ENCODE measurements at regions not wholly inside any gene's neighbourhood (a gene's known extent, or its start where the extent isn't known, plus 50 kb on each side); places are given as distances from the start of the nearest gene placed in this dataset.

- Histone ChIP-seq H3K4me3 (ENCODE audit: low read length in 2 of 2) (no peak overlapping the region), H3K4me1 (ENCODE audit: control insufficient read depth in 2 of 2, insufficient read depth in 2 of 2, low read length in 2 of 2) (no peaks in the 10 kb centered on the region), H3K36me3 (ENCODE audit: control insufficient read depth in 2 of 2, insufficient read depth in 2 of 2, low read length in 1 of 2) (no peaks in the 10 kb centered on the region), H3K9me3 (ENCODE audit: control insufficient read depth in 2 of 2, insufficient read depth in 1 of 2, low read length in 1 of 2) (no peaks in the 10 kb centered on the region), H3K27me3 (ENCODE audit: control insufficient read depth in 2 of 2, insufficient read depth in 1 of 2, low read length in 1 of 2) (no peaks in the 10 kb centered on the region), H3K27ac (ENCODE audit: low read depth in 1 of 2, low read length in 1 of 2) (no peak overlapping the region)
- DNase-seq (ENCODE audit: low read depth in 6 of 9, low spot score in 9 of 9) = no peak
- WGBS = 85% methylated on average over 2 of the region's 2 CpGs
These were observed 98.7 kb downstream of the BBS10 start for GRCh38 chr12:76249501-76249900.

DNA sequence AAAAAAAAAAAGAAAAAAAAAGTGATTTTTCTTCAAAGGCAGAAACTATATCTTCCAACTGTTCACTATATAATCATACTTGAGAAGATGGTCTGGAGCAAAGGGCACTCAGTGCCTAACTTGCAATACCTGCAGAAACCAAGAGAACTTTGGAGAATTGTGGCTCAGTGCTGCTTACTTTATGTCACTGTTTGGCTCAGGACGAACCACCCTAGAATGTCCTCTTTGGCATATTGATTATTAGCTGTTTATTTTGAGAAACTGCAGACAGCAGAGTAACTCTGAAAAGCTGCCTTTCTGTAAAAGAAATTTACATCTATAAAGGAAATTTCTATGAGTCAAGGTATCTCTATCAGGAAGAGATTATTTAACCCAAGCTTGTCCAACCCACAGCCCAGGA, 100.2 kb downstream of the BBS10 start:
- no peaks in the 10 kb centered on the region for H3K27me3 ChIP-seq (ENCODE audit: control insufficient read depth in 2 of 2, insufficient read depth in 1 of 2, low read length in 1 of 2)
- DNase-seq (ENCODE audit: low read depth in 6 of 9, low spot score in 9 of 9) = no peak
- H3K27ac ChIP-seq (ENCODE audit: low read depth in 1 of 2, low read length in 1 of 2) = no peak overlapping the region
- 88% methylated on average over 1 of the region's 1 CpG for WGBS
- no peak overlapping the region for H3K4me3 ChIP-seq (ENCODE audit: low read length in 2 of 2)
- H3K36me3 ChIP-seq (ENCODE audit: control insufficient read depth in 2 of 2, insufficient read depth in 2 of 2, low read length in 1 of 2) = no peaks in the 10 kb centered on the region
- no peaks in the 10 kb centered on the region for H3K4me1 ChIP-seq (ENCODE audit: control insufficient read depth in 2 of 2, insufficient read depth in 2 of 2, low read length in 2 of 2)
- no peaks in the 10 kb centered on the region for H3K9me3 ChIP-seq (ENCODE audit: control insufficient read depth in 2 of 2, insufficient read depth in 1 of 2, low read length in 1 of 2)

DNA sequence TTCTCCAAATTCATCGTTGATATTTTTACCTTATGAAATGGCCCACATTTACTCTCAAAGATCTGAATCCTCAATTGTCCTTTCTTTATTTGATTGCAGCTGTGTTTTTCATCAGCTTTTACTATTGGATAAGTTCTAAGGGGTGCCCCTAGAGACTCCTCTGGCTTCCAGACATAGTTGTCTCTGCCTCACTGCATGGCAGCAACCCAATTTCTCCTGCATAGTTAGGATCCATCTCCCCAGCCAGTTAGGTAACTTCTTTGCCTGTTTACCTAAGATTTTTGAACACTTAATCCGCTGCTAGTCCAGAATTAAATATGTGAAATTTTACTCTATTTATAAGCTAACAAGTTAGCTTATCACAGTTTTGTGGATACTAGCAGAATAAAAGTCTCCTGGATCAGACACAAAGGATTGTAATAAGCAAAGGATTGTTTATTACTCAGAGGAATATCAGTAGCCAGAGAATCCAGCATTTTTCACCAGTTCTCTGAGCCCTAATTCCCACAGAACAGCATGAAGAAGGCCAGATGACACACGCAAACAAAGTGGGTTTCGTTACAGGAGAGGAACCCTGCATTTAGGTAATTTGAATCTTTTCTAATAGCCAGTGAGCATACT, 101.1 kb downstream of the BBS10 start:
- Histone ChIP-seq H3K36me3 (ENCODE audit: control insufficient read depth in 2 of 2, insufficient read depth in 2 of 2, low read length in 1 of 2) (no peaks in the 10 kb centered on the region), H3K27me3 (ENCODE audit: control insufficient read depth in 2 of 2, insufficient read depth in 1 of 2, low read length in 1 of 2) (no peaks in the 10 kb centered on the region), H3K4me3 (ENCODE audit: low read length in 2 of 2) (no peak overlapping the region), H3K4me1 (ENCODE audit: control insufficient read depth in 2 of 2, insufficient read depth in 2 of 2, low read length in 2 of 2) (no peaks in the 10 kb centered on the region), H3K9me3 (ENCODE audit: control insufficient read depth in 2 of 2, insufficient read depth in 1 of 2, low read length in 1 of 2) (no peaks in the 10 kb centered on the region), H3K27ac (ENCODE audit: low read depth in 1 of 2, low read length in 1 of 2) (no peak overlapping the region)
- WGBS = 91% methylated on average over 4 of the region's 4 CpGs
- DNase-seq (ENCODE audit: low read depth in 6 of 9, low spot score in 9 of 9) = no peak

GRCh38 chr12:76246611-76247010, 101.6 kb downstream of the BBS10 start:
- Histone ChIP-seq H3K36me3 (ENCODE audit: control insufficient read depth in 2 of 2, insufficient read depth in 2 of 2, low read length in 1 of 2) (no peaks in the 10 kb centered on the region), H3K4me3 (ENCODE audit: low read length in 2 of 2) (no peak overlapping the region), H3K27me3 (ENCODE audit: control insufficient read depth in 2 of 2, insufficient read depth in 1 of 2, low read length in 1 of 2) (no peaks in the 10 kb centered on the region), H3K9me3 (ENCODE audit: control insufficient read depth in 2 of 2, insufficient read depth in 1 of 2, low read length in 1 of 2) (no peaks in the 10 kb centered on the region), H3K4me1 (ENCODE audit: control insufficient read depth in 2 of 2, insufficient read depth in 2 of 2, low read length in 2 of 2) (no peaks in the 10 kb centered on the region), H3K27ac (ENCODE audit: low read depth in 1 of 2, low read length in 1 of 2) (no peak overlapping the region)
- 65% methylated on average over 2 of the region's 2 CpGs for WGBS
- no peak for DNase-seq (ENCODE audit: low read depth in 6 of 9, low spot score in 9 of 9)

DNA sequence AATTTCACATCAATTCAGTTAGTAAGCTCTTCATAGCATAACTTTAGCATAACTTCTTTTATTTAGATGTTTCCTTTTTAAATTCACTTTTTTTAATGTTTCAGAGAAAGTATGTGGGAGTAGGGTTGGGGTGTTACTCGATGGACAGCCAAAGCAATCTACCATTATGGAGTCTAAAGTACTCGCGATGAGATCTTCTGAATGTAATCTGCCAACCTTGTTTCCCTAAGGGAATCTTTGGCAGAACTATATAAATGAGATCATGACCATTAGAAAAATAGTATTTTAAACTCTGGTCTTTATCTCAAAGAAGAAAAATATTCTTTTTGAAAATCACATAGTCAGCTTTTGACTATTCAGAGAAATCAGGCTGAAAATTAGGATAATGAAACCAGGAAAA, 103.9 kb downstream of the BBS10 start:
- WGBS = 97% methylated on average over 3 of the region's 3 CpGs
- H3K27ac ChIP-seq (ENCODE audit: low read depth in 1 of 2, low read length in 1 of 2) = no peak overlapping the region
- H3K4me1 ChIP-seq (ENCODE audit: control insufficient read depth in 2 of 2, insufficient read depth in 2 of 2, low read length in 2 of 2) = no peaks in the 10 kb centered on the region
- H3K9me3 ChIP-seq (ENCODE audit: control insufficient read depth in 2 of 2, insufficient read depth in 1 of 2, low read length in 1 of 2) = peaks cover 0 to 5% of the 10 kb centered on the region in 2 donors
- no peak for DNase-seq (ENCODE audit: low read depth in 6 of 9, low spot score in 9 of 9)
- H3K36me3 ChIP-seq (ENCODE audit: control insufficient read depth in 2 of 2, insufficient read depth in 2 of 2, low read length in 1 of 2) = no peaks in the 10 kb centered on the region
- H3K27me3 ChIP-seq (ENCODE audit: control insufficient read depth in 2 of 2, insufficient read depth in 1 of 2, low read length in 1 of 2) = no peaks in the 10 kb centered on the region
- H3K4me3 ChIP-seq (ENCODE audit: low read length in 2 of 2) = no peak overlapping the region

- H3K27me3 ChIP-seq (ENCODE audit: control insufficient read depth in 2 of 2, insufficient read depth in 1 of 2, low read length in 1 of 2) = no peaks in the 10 kb centered on the region
- peaks cover 0 to 5% of the 10 kb centered on the region in 2 donors for H3K9me3 ChIP-seq (ENCODE audit: control insufficient read depth in 2 of 2, insufficient read depth in 1 of 2, low read length in 1 of 2)
- no peak overlapping the region for H3K4me3 ChIP-seq (ENCODE audit: low read length in 2 of 2)
- no peak for DNase-seq (ENCODE audit: low read depth in 6 of 9, low spot score in 9 of 9)
- H3K27ac ChIP-seq (ENCODE audit: low read depth in 1 of 2, low read length in 1 of 2) = no peak overlapping the region
- WGBS = 97% methylated on average over 2 of the region's 2 CpGs
- no peaks in the 10 kb centered on the region for H3K36me3 ChIP-seq (ENCODE audit: control insufficient read depth in 2 of 2, insufficient read depth in 2 of 2, low read length in 1 of 2)
- no peaks in the 10 kb centered on the region for H3K4me1 ChIP-seq (ENCODE audit: control insufficient read depth in 2 of 2, insufficient read depth in 2 of 2, low read length in 2 of 2)
These were observed 105.2 kb downstream of the BBS10 start for GRCh38 chr12:76242813-76243550.

DNA sequence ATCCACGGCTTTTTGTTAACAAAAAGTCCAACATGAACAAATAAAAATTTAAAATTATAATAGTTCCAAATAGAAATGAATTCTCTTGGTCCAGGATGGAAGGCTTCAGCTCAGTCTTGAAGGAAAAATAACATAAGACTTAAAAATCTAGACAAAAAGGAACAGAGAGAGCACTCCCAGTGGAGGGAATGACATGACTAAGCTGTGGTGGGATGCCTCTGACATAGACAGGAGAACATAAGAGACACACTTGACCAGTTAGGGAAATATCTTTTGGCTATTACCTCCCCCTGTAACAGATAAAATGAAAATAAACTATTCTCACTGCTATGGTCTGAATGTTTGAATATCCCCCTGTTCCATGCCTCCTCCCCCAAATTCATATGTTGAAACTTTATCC, 106.8 kb downstream of the BBS10 start:
- Histone ChIP-seq H3K36me3 (ENCODE audit: control insufficient read depth in 2 of 2, insufficient read depth in 2 of 2, low read length in 1 of 2) (no peaks in the 10 kb centered on the region), H3K4me1 (ENCODE audit: control insufficient read depth in 2 of 2, insufficient read depth in 2 of 2, low read length in 2 of 2) (no peaks in the 10 kb centered on the region), H3K27me3 (ENCODE audit: control insufficient read depth in 2 of 2, insufficient read depth in 1 of 2, low read length in 1 of 2) (no peaks in the 10 kb centered on the region), H3K4me3 (ENCODE audit: low read length in 2 of 2) (no peak overlapping the region), H3K9me3 (ENCODE audit: control insufficient read depth in 2 of 2, insufficient read depth in 1 of 2, low read length in 1 of 2) (peaks cover 0 to 5% of the 10 kb centered on the region in 2 donors), H3K27ac (ENCODE audit: low read depth in 1 of 2, low read length in 1 of 2) (no peak overlapping the region)
- WGBS = 91% methylated on average over 1 of the region's 1 CpG
- DNase-seq (ENCODE audit: low read depth in 6 of 9, low spot score in 9 of 9) = no peak

DNA sequence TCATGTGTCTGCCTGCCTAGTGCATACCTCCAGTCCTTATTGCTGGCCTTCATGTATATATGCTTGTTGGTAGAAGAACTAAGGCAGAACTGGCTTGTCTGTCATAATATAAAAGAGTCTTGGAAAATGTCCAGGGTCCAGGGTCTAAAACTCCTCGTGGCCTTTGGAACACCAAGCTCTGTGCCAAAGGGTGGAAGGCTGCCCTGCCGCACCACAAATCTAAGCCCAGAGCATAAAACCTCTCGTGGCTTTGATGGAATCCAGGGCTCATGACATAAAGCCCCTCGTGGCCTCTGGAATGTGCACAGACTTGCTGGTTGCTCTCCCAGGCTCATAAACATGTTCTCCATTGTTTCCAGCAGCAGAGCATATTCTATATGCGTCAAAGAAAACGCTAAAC, 107.9 kb downstream of the BBS10 start:
- Histone ChIP-seq H3K4me1 (ENCODE audit: control insufficient read depth in 2 of 2, insufficient read depth in 2 of 2, low read length in 2 of 2) (no peaks in the 10 kb centered on the region), H3K9me3 (ENCODE audit: control insufficient read depth in 2 of 2, insufficient read depth in 1 of 2, low read length in 1 of 2) (peaks cover 0 to 5% of the 10 kb centered on the region in 2 donors), H3K4me3 (ENCODE audit: low read length in 2 of 2) (no peak overlapping the region), H3K36me3 (ENCODE audit: control insufficient read depth in 2 of 2, insufficient read depth in 2 of 2, low read length in 1 of 2) (no peaks in the 10 kb centered on the region), H3K27me3 (ENCODE audit: control insufficient read depth in 2 of 2, insufficient read depth in 1 of 2, low read length in 1 of 2) (no peaks in the 10 kb centered on the region), H3K27ac (ENCODE audit: low read depth in 1 of 2, low read length in 1 of 2) (no peak overlapping the region)
- no peak for DNase-seq (ENCODE audit: low read depth in 6 of 9, low spot score in 9 of 9)
- 92% methylated on average over 6 of the region's 6 CpGs for WGBS

DNA sequence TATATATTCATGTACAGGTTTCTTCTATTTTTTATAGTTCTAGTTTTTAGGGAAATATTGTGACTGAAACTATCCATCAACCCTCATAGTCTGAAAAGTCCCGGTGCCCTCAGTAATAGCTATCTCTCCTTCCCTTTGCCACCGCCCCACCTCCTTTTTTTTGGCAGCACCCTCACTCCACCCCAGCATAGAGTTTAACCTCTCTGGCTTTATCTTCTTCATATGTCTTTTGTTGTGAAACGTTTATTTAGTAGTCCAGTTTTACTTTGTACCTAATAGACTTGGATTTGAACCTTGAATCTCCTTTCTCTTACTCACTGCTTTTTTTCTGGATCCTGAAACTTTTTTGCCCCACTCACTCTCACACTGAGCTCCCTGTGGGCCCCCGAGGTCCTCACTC, 109.5 kb downstream of the BBS10 start:
- WGBS = 95% methylated on average over 4 of the region's 4 CpGs
- Histone ChIP-seq H3K4me3 (ENCODE audit: low read length in 2 of 2) (no peak overlapping the region), H3K4me1 (ENCODE audit: control insufficient read depth in 2 of 2, insufficient read depth in 2 of 2, low read length in 2 of 2) (no peaks in the 10 kb centered on the region), H3K9me3 (ENCODE audit: control insufficient read depth in 2 of 2, insufficient read depth in 1 of 2, low read length in 1 of 2) (peaks cover 0 to 5% of the 10 kb centered on the region in 2 donors), H3K27ac (ENCODE audit: low read depth in 1 of 2, low read length in 1 of 2) (no peak overlapping the region), H3K27me3 (ENCODE audit: control insufficient read depth in 2 of 2, insufficient read depth in 1 of 2, low read length in 1 of 2) (no peaks in the 10 kb centered on the region), H3K36me3 (ENCODE audit: control insufficient read depth in 2 of 2, insufficient read depth in 2 of 2, low read length in 1 of 2) (no peaks in the 10 kb centered on the region)
- DNase-seq (ENCODE audit: low read depth in 6 of 9, low spot score in 9 of 9) = no peak
